ENCODE measurements at regions not wholly inside any gene's neighbourhood (a gene's known extent, or its start where the extent isn't known, plus 50 kb on each side); places are given as distances from the start of the nearest gene placed in this dataset.
"Not testable (repeated sequence)": the region's sequence is repeated elsewhere in the genome, so short reads cannot be mapped to it uniquely, and the experiment has no call there.

GRCh38 chr2:36190097-36190496, 165.5 kb upstream of the CRIM1 start:
- DNase-seq = no peak
- Histone ChIP-seq H3K9me3 (no peaks in the 10 kb centered on the region), H3K27me3 (no peaks in the 10 kb centered on the region), H3K27ac (no peak overlapping the region), H3K4me3 (no peak overlapping the region), H3K4me1 (no peaks in the 10 kb centered on the region), H3K36me3 (no peaks in the 10 kb centered on the region)
- intact Hi-C loops (cut with DNase I) = no loop called here
- WGBS, 2 donors = 68 to 85% methylated on average over 1 of the region's 1 CpG
- TF ChIP-seq POLR2A (IDR thresholded peaks at IDR 0.05) (no peak), CTCF (IDR thresholded peaks at IDR 0.05) (no peak)

GRCh38 chr2:36185624-36186023, 170.0 kb upstream of the CRIM1 start:
- no peaks in the 10 kb centered on the region for H3K27me3 ChIP-seq
- no peaks in the 10 kb centered on the region for H3K4me1 ChIP-seq
- intact Hi-C loops (cut with DNase I) = no loop called here
- no peaks in the 10 kb centered on the region for H3K9me3 ChIP-seq
- H3K36me3 ChIP-seq = no peaks in the 10 kb centered on the region
- no peak overlapping the region for H3K27ac ChIP-seq
- 57 to 70% methylated on average over 5 of the region's 5 CpGs for WGBS, 2 donors
- DNase-seq = no peak
- TF ChIP-seq POLR2A (IDR thresholded peaks at IDR 0.05) (no peak), CTCF (IDR thresholded peaks at IDR 0.05) (no peak)
- H3K4me3 ChIP-seq = no peak overlapping the region

GRCh38 chr2:36184848-36185247, 170.7 kb upstream of the CRIM1 start:
- intact Hi-C loops (cut with DNase I) = no loop called here
- no peak overlapping the region for H3K4me3 ChIP-seq
- no peak for DNase-seq
- H3K36me3 ChIP-seq = no peaks in the 10 kb centered on the region
- no peaks in the 10 kb centered on the region for H3K4me1 ChIP-seq
- H3K27me3 ChIP-seq = no peaks in the 10 kb centered on the region
- no peaks in the 10 kb centered on the region for H3K9me3 ChIP-seq
- TF ChIP-seq CTCF (IDR thresholded peaks at IDR 0.05) = no peak
- no peak for TF ChIP-seq POLR2A (IDR thresholded peaks at IDR 0.05)
- H3K27ac ChIP-seq = no peak overlapping the region

GRCh38 chr2:36180789-36181482, 174.6 kb upstream of the CRIM1 start:
- H3K4me3 ChIP-seq; intact Hi-C loops (cut with DNase I); H3K27me3 ChIP-seq; DNase-seq; H3K9me3 ChIP-seq; H3K4me1 ChIP-seq; H3K36me3 ChIP-seq; H3K27ac ChIP-seq: not testable (repeated sequence)
- WGBS, 2 donors = 92% methylated on average over 5 to 6 of the region's 7 CpGs

DNA sequence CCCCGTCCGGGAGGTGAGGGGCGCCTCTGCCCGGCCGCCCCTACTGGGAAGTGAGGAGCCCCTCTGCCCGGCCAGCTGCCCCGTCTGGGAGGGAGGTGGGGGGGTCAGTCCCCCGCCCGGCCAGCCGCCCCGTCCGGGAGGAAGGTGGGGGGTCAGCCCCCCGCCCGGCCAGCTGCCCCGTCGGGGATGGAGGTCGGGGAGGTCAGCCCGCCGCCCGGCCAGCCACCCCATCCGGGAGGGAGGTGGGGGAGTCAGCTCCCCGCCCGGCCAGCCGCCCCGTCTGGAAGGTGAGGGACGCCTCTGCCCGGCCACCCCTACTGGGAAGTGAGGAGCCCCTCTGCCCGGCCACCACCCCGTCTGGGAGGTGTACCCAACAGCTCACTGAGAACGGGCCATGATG, 175.3 kb upstream of the CRIM1 start:
- H3K36me3 ChIP-seq; H3K4me3 ChIP-seq; intact Hi-C loops (cut with DNase I); H3K27me3 ChIP-seq; H3K9me3 ChIP-seq; DNase-seq; H3K27ac ChIP-seq; H3K4me1 ChIP-seq: not testable (repeated sequence)
- no CpG with 5 or more reads among the region's 30 CpGs for WGBS, 2 donors

GRCh38 chr2:36179668-36180269, 175.8 kb upstream of the CRIM1 start:
- H3K27me3 ChIP-seq; DNase-seq; H3K36me3 ChIP-seq; H3K9me3 ChIP-seq; intact Hi-C loops (cut with DNase I); H3K4me3 ChIP-seq; H3K27ac ChIP-seq; H3K4me1 ChIP-seq: not testable (repeated sequence)
- WGBS, 2 donors = no CpG with 5 or more reads among the region's 42 CpGs

GRCh38 chr2:36178384-36178783, 177.2 kb upstream of the CRIM1 start:
- Histone ChIP-seq H3K36me3 (no peaks in the 10 kb centered on the region), H3K27ac (no peak overlapping the region), H3K27me3 (no peaks in the 10 kb centered on the region), H3K4me3 (no peak overlapping the region), H3K4me1 (peaks cover 0 to 11% (median 0%) of the 10 kb centered on the region in 3 donors), H3K9me3 (no peaks in the 10 kb centered on the region)
- intact Hi-C loops (cut with DNase I) = no loop called here
- DNase-seq = no peak
- no peak for TF ChIP-seq CTCF (IDR thresholded peaks at IDR 0.05)
- no peak for TF ChIP-seq POLR2A (IDR thresholded peaks at IDR 0.05)
- WGBS, 2 donors = 31 to 59% methylated on average over 2 of the region's 2 CpGs
